Occipital lobe (tissue), 1 donor: ENCODE measurements at regions not wholly inside any gene's neighbourhood (a gene's known extent, or its start where the extent isn't known, plus 50 kb on each side); places are given as distances from the start of the nearest gene placed in this dataset.
"Not testable (repeated sequence)": the region's sequence is repeated elsewhere in the genome, so short reads cannot be mapped to it uniquely, and the experiment has no call there.

Experiments
- DNase-seq: peaks from one replicate; lab custom pipeline; 2025; lab: John Stamatoyannopoulos, UW

GRCh38 chr2:241957276-241957675 is 87.7 kb downstream of the RTP5 start:
- no peak for DNase-seq

GRCh38 chr2:241958818-241959545 is 89.5 kb downstream of the RTP5 start:
- DNase-seq: no peak

GRCh38 chr2:241959751-241960269 is 90.3 kb downstream of the RTP5 start:
- no peak for DNase-seq

- DNase-seq: no peak
These were observed 91.9 kb downstream of the RTP5 start for GRCh38 chr2:241961454-241961853.

GRCh38 chr2:241964133-241964532 is 94.6 kb downstream of the RTP5 start:
- no peak for DNase-seq

- DNase-seq: peak; percentile 28
These were observed 96.4 kb downstream of the RTP5 start for GRCh38 chr2:241965931-241966412.

- no peak for DNase-seq
These were observed 97.3 kb downstream of the RTP5 start for GRCh38 chr2:241966647-241967466.

GRCh38 chr2:241967467-241968144 is 98.1 kb downstream of the RTP5 start:
- no peak for DNase-seq

GRCh38 chr2:241968417-241968816 is 98.9 kb downstream of the RTP5 start:
- no peak for DNase-seq

GRCh38 chr2:241969182-241969581 is 99.7 kb downstream of the RTP5 start:
- not testable (repeated sequence) for DNase-seq

GRCh38 chr2:241970716-241971115 is 101.2 kb downstream of the RTP5 start:
- no peak for DNase-seq

GRCh38 chr2:241974096-241974495 is 104.6 kb downstream of the RTP5 start:
- DNase-seq: no peak

- DNase-seq: no peak
These were observed 105.5 kb downstream of the RTP5 start for GRCh38 chr2:241974851-241975592.

- DNase-seq: no peak
These were observed 106.2 kb downstream of the RTP5 start for GRCh38 chr2:241975593-241976284.

GRCh38 chr2:241976296-241976695 is 106.8 kb downstream of the RTP5 start:
- no peak for DNase-seq

GRCh38 chr2:241977557-241978300 is 108.2 kb downstream of the RTP5 start:
- DNase-seq: no peak

GRCh38 chr2:241978670-241979069 is 109.1 kb downstream of the RTP5 start:
- DNase-seq: no peak

GRCh38 chr2:241980193-241980592 is 110.7 kb downstream of the RTP5 start:
- DNase-seq: no peak

- DNase-seq: no peak
These were observed 111.7 kb downstream of the RTP5 start for GRCh38 chr2:241981076-241981700.
